H1 (cell line): ENCODE measurements at regions not wholly inside any gene's neighbourhood (a gene's known extent, or its start where the extent isn't known, plus 50 kb on each side); places are given as distances from the start of the nearest gene placed in this dataset.

Experiments
- CTCF ChIA-PET: fragments of 300-600 bp; sonication (Branson Sonifier 250); formaldehyde crosslinking; loops from one replicate; lab custom pipeline; 2021; ENCODE audit not compliant: partially characterized antibody; lab: Charles Lee
- POLR2A ChIA-PET: fragments of 300-600 bp; sonication (Branson Sonifier 250); formaldehyde crosslinking; loops from one replicate; lab custom pipeline; 2021; ENCODE audit warnings: inconsistent platforms; ENCODE audit not compliant: partially characterized antibody; lab: Charles Lee
- DNase-seq, 2 experiments: peaks; one replicate each; pipeline versions ENCODE4 v3.0.0 to v3.0.0-alpha.2; 2010 to 2022; ENCODE audit warnings: low spot score in 2 of 2, low read depth in 1 of 2, mixed read lengths in 1 of 2
- FAIRE-seq: peaks from 2 replicates; lab custom pipeline; 2011; peaks lifted over from hg19 to GRCh38; lab: Jason Lieb, UNC
- H2AFZ ChIP-seq: 2 replicates; pipeline ENCODE4 v1.8.1; 2012; ENCODE audit warnings: low read length, inconsistent platforms
- H2AK5ac ChIP-seq: 2 replicates; pipeline ENCODE4 v1.6.1; 2013; ENCODE audit warnings: low read depth, low read length
- H2BK120ac ChIP-seq: replicated peaks from 2 replicates; pipeline ENCODE3; 2013; ENCODE audit warnings: low read depth, low read length, inconsistent platforms
- H2BK12ac ChIP-seq: 2 replicates; pipeline ENCODE4 v1.6.1; 2013; ENCODE audit warnings: low read depth, low read length
- H2BK15ac ChIP-seq: 2 replicates; pipeline ENCODE4 v1.6.1; 2013; ENCODE audit warnings: low read length
- H2BK20ac ChIP-seq: 2 replicates; pipeline ENCODE4 v1.6.1; 2013; ENCODE audit warnings: low read length
- H2BK5ac ChIP-seq: 2 replicates; pipeline ENCODE4 v1.6.1; 2013; ENCODE audit warnings: low read depth, low read length
- H3K14ac ChIP-seq: 2 replicates; pipeline ENCODE4 v1.6.1; 2013; ENCODE audit warnings: inconsistent platforms; ENCODE audit not compliant: insufficient read length
- H3K18ac ChIP-seq: 2 replicates; pipeline ENCODE4 v1.6.1; 2013; ENCODE audit warnings: low read length; ENCODE audit errors: extremely low read depth
- H3K23ac ChIP-seq: 2 replicates; pipeline ENCODE4 v1.6.1; 2013; ENCODE audit warnings: inconsistent platforms; ENCODE audit not compliant: insufficient read length
- H3K23me2 ChIP-seq: 2 replicates; pipeline ENCODE4 v1.6.1; 2013; ENCODE audit warnings: low read depth, low read length
- H3K27ac ChIP-seq: 2 replicates; pipeline ENCODE4 v1.6.1; 2011; ENCODE audit warnings: low read depth, low read length, inconsistent platforms
- H3K27me3 ChIP-seq, 4 experiments: replicated peaks in 1 of 4; 1 replicate in 1 of 4; 2 replicates in 3 of 4; pipeline versions ENCODE4 v1.6.1 to v1.8.1; 2011 to 2013; ENCODE audit warnings: low read length in 3 of 4, mild to moderate bottlenecking in 3 of 4, inconsistent platforms in 2 of 4, mixed read lengths in 2 of 4, moderate library complexity in 1 of 4; ENCODE audit not compliant: control insufficient read depth in 3 of 4, insufficient read depth in 3 of 4; ENCODE audit errors: extremely low read depth in 1 of 4
- H3K36me3 ChIP-seq, 4 experiments: 2 replicates each; pipeline versions ENCODE4 v1.6.1 to v1.8.1; 2011 to 2013; ENCODE audit warnings: mild to moderate bottlenecking in 4 of 4, low read length in 3 of 4, moderate library complexity in 2 of 4, control low read depth in 1 of 4, inconsistent platforms in 1 of 4; ENCODE audit not compliant: insufficient read depth in 4 of 4, control insufficient read depth in 2 of 4
- H3K4ac ChIP-seq: replicated peaks from 2 replicates; pipeline ENCODE3; 2013; ENCODE audit warnings: low read length, low read depth, mixed read lengths, inconsistent platforms; ENCODE audit not compliant: insufficient read length
- H3K4me1 ChIP-seq, 4 experiments: replicated peaks in 1 of 4; 1 replicate in 1 of 4; 2 replicates in 3 of 4; pipeline versions ENCODE4 v1.6.1 to v1.8.1; 2011 to 2013; ENCODE audit warnings: low read length in 3 of 4, inconsistent platforms in 2 of 4, mixed read lengths in 1 of 4; ENCODE audit not compliant: insufficient read depth in 4 of 4, control insufficient read depth in 3 of 4
- H3K4me2 ChIP-seq, 2 experiments: 2 replicates each; pipeline versions ENCODE4 v1.6.1 to v1.8.1; 2011 to 2013; ENCODE audit warnings: low read depth in 2 of 2, low read length in 2 of 2, control low read depth in 1 of 2, inconsistent platforms in 1 of 2, mild to moderate bottlenecking in 1 of 2; ENCODE audit not compliant: insufficient read depth in 1 of 2
- H3K4me3 ChIP-seq, 4 experiments: fragments of 200-600, 300-600 bp in 1 of 4; sonication (generic), shearing (Covaris generic), sonication (Bioruptor Twin) in 1 of 4; 2 replicates each; pipeline versions ENCODE4 v1.5.1 to v1.8.1; 2011 to 2016; ENCODE audit warnings: low read length in 4 of 4, low read depth in 3 of 4, control low read depth in 2 of 4, inconsistent platforms in 2 of 4, mild to moderate bottlenecking in 2 of 4, mixed read lengths in 1 of 4, moderate library complexity in 1 of 4; ENCODE audit not compliant: insufficient read depth in 2 of 4; ENCODE audit errors: extremely low read depth in 1 of 4
- H3K56ac ChIP-seq: replicated peaks from 2 replicates; pipeline ENCODE3; 2013; ENCODE audit warnings: low read depth, mild to moderate bottlenecking, mixed read lengths, low read length, inconsistent platforms; ENCODE audit not compliant: insufficient read length
- H3K79me1 ChIP-seq: 2 replicates; pipeline ENCODE4 v1.6.1; 2013; ENCODE audit warnings: low read depth, low read length, control low read depth
- H3K79me2 ChIP-seq, 2 experiments: 2 replicates each; pipeline versions ENCODE4 v1.6.1 to v1.8.1; 2012 to 2013; ENCODE audit warnings: low read length in 2 of 2, mild to moderate bottlenecking in 2 of 2, inconsistent platforms in 1 of 2; ENCODE audit not compliant: insufficient read depth in 2 of 2, control insufficient read depth in 1 of 2
- H3K9ac ChIP-seq, 4 experiments: replicated peaks in 1 of 4; 1 replicate in 1 of 4; 2 replicates in 3 of 4; pipeline versions ENCODE4 v1.6.1 to v1.8.1; 2011 to 2013; ENCODE audit warnings: low read depth in 3 of 4, low read length in 3 of 4, control low read depth in 2 of 4, mild to moderate bottlenecking in 2 of 4, moderate library complexity in 2 of 4, inconsistent platforms in 1 of 4; ENCODE audit errors: extremely low read depth in 1 of 4
- H3K9me3 ChIP-seq, 2 experiments: 2 replicates each; pipeline versions ENCODE4 v1.6.1 to v1.8.1; 2012 to 2013; ENCODE audit warnings: mild to moderate bottlenecking in 2 of 2, moderate library complexity in 2 of 2, control low read depth in 1 of 2, inconsistent platforms in 1 of 2, low read depth in 1 of 2, low read length in 1 of 2, mixed read lengths in 1 of 2; ENCODE audit not compliant: insufficient read depth in 2 of 2
- H4K20me1 ChIP-seq, 2 experiments: replicated peaks in 1 of 2; 2 replicates each; pipeline versions ENCODE3 to v1.8.1; 2011 to 2013; ENCODE audit warnings: inconsistent platforms in 2 of 2, low read length in 2 of 2, mild to moderate bottlenecking in 1 of 2; ENCODE audit not compliant: insufficient read depth in 2 of 2, control insufficient read depth in 1 of 2
- H4K5ac ChIP-seq: 2 replicates; pipeline ENCODE4 v1.6.1; 2013; ENCODE audit warnings: low read length, low read depth, mixed read lengths, inconsistent platforms; ENCODE audit not compliant: insufficient read length
- H4K8ac ChIP-seq: 2 replicates; pipeline ENCODE4 v1.8.0; 2013; ENCODE audit warnings: mild to moderate bottlenecking, moderate library complexity, low read length, inconsistent platforms; ENCODE audit not compliant: insufficient read depth; ENCODE audit errors: extremely low read depth
- H4K91ac ChIP-seq: replicated peaks from 2 replicates; pipeline ENCODE3; 2013; ENCODE audit warnings: low read length, mixed read lengths, inconsistent platforms; ENCODE audit not compliant: insufficient read length
- EP300 ChIP-seq, 2 experiments: IDR thresholded peaks; 1 replicate in 1 of 2; 2 replicates in 1 of 2; pipeline ENCODE4 v1.6.1; 2011 to 2012; ENCODE audit warnings: low read depth in 2 of 2, low read length in 2 of 2, mild to moderate bottlenecking in 2 of 2, borderline replicate concordance in 1 of 2, inconsistent platforms in 1 of 2, moderate library complexity in 1 of 2
- HDAC2 ChIP-seq, 2 experiments: fragments of 300-600 bp in 1 of 2; sonication (generic) in 1 of 2; IDR thresholded peaks; 2 replicates each; pipeline ENCODE4 v1.6.1; 2011 to 2012; ENCODE audit warnings: low read depth in 2 of 2, low read length in 2 of 2, mild to moderate bottlenecking in 2 of 2, moderate library complexity in 2 of 2, borderline replicate concordance in 1 of 2, inconsistent platforms in 1 of 2
- KDM1A ChIP-seq: fragments of 200-600, 300-600 bp; sonication (generic); IDR thresholded peaks from 2 replicates; pipeline ENCODE4 v1.7.1; 2016; ENCODE audit warnings: mild to moderate bottlenecking, low read length, borderline replicate concordance
- PHF8 ChIP-seq: fragments of 200-600 bp; sonication (generic); conservative IDR thresholded peaks from 2 replicates; pipeline ENCODE4 v1.7.1; 2012; ENCODE audit warnings: low read depth, mild to moderate bottlenecking, inconsistent platforms, low read length, moderate library complexity
- POU5F1 ChIP-seq: IDR thresholded peaks from 2 replicates; pipeline ENCODE4 v1.6.1; 2011; ENCODE audit warnings: low read depth, mild to moderate bottlenecking, low read length, moderate library complexity
- RAD21 ChIP-seq, 2 experiments: IDR thresholded peaks in 1 of 2; conservative IDR thresholded peaks in 1 of 2; 2 replicates each; pipeline ENCODE4 v1.6.1; 2011; ENCODE audit warnings: low read depth in 2 of 2, low read length in 2 of 2, improper control_type of control experiment in 1 of 2, inconsistent platforms in 1 of 2, mild to moderate bottlenecking in 1 of 2, moderate library complexity in 1 of 2
- RFX5 ChIP-seq: IDR thresholded peaks from 2 replicates; pipeline ENCODE4 v1.6.1; 2011; ENCODE audit warnings: low read depth, low read length, improper control_type of control experiment, borderline replicate concordance
- RXRA ChIP-seq: IDR thresholded peaks from 2 replicates; pipeline ENCODE4 v1.6.1; 2011; ENCODE audit warnings: low read depth, mild to moderate bottlenecking, low read length, moderate library complexity; ENCODE audit not compliant: insufficient read depth
- SAP30 ChIP-seq: fragments of 300-600 bp; sonication (generic); IDR thresholded peaks from 2 replicates; pipeline ENCODE4 v1.7.1; 2012; ENCODE audit warnings: low read length, moderate library complexity, mild to moderate bottlenecking, inconsistent platforms; ENCODE audit not compliant: insufficient read depth, insufficient replicate concordance
- SP4 ChIP-seq: IDR thresholded peaks from 2 replicates; pipeline ENCODE4 v1.6.1; 2012; ENCODE audit warnings: low read length, inconsistent platforms
- TAF7 ChIP-seq: optimal IDR thresholded peaks from 2 replicates; pipeline ENCODE3; 2011; ENCODE audit warnings: low read depth, mild to moderate bottlenecking, inconsistent platforms, low read length, moderate library complexity, borderline replicate concordance
- TEAD4 ChIP-seq: IDR thresholded peaks from 2 replicates; pipeline ENCODE4 v1.6.1; 2012; ENCODE audit warnings: low read depth, low read length, inconsistent platforms, mixed read lengths
- WGBS, 2 experiments: shearing (Covaris generic) in 1 of 2; methylation state at CpG; one replicate each; pipeline versions ENCODE4 v1.1.6 to v1.1.7; 2013 to 2015; ENCODE audit warnings: low lambda C conversion rate in 2 of 2, mixed read lengths in 2 of 2, inconsistent platforms in 1 of 2, low coverage in 1 of 2, missing lambda C conversion rate in 1 of 2; ENCODE audit not compliant: insufficient replicate concordance in 2 of 2, insufficient coverage in 1 of 2, insufficient read length in 1 of 2; ENCODE audit errors: extremely low coverage in 1 of 2, missing lambda C conversion rate in 1 of 2; 5-methylcytosine and 5-hydroxymethylcytosine counted together

GRCh38 chr4:123469696-123470095 lies 73.1 kb downstream of the SPRY1 start:
- POLR2A ChIA-PET, result no interaction called here
- H3K18ac ChIP-seq, result no peak overlapping the region
- no peaks in the 10 kb centered on the region for H3K79me2 ChIP-seq
- TF ChIP-seq KDM1A (no peak), RXRA (no peak), RAD21 (IDR thresholded peaks at IDR 0.05 in 1 of 2, conservative IDR thresholded peaks at IDR 0.05 in 1 of 2; ENCODE audit: low read depth in 2 of 2, low read length in 2 of 2) (no peak), TAF7 (no peak), RFX5 (no peak), POU5F1 (no peak), PHF8 (no peak), EP300 (IDR thresholded peaks at IDR 0.05; ENCODE audit: borderline replicate concordance in 1 of 2, low read depth in 2 of 2, low read length in 2 of 2) (no peak), HDAC2 (IDR thresholded peaks at IDR 0.05; ENCODE audit: borderline replicate concordance in 1 of 2, low read depth in 2 of 2, low read length in 2 of 2) (no peak), SP4 (no peak), SAP30 (no peak), TEAD4 (no peak)

More at GRCh38 chr4:123469696-123470095, 73.1 kb downstream of the SPRY1 start:
- Histone ChIP-seq H3K79me1 (no peaks in the 10 kb centered on the region), H2BK5ac (no peak overlapping the region), H2AFZ (no peak overlapping the region), H3K36me3 (no peaks in the 10 kb centered on the region), H2AK5ac (no peak overlapping the region), H2BK15ac (no peak overlapping the region), H3K9ac (no peak overlapping the region), H3K4me2 (no peak overlapping the region), H2BK120ac (no peak overlapping the region), H3K4me3 (no peak overlapping the region), H4K91ac (no peak overlapping the region), H3K14ac (no peak overlapping the region), H3K4ac (no peak overlapping the region), H3K4me1 (no peaks in the 10 kb centered on the region), H3K23ac (no peak overlapping the region), H3K23me2 (no peaks in the 10 kb centered on the region), H4K20me1 (no peaks in the 10 kb centered on the region), H4K5ac (no peak overlapping the region), H2BK12ac (no peak overlapping the region), H2BK20ac (no peak overlapping the region), H3K27me3 (no peaks in the 10 kb centered on the region), H3K27ac (no peak overlapping the region), H4K8ac (no peak overlapping the region), H3K9me3 (no peaks in the 10 kb centered on the region), H3K56ac (no peak overlapping the region)
- no peak for DNase-seq
- no peak for FAIRE-seq
- CTCF ChIA-PET, result interaction anchor here (1.3 kb wide), 1 partner anchor 797 kb away, joined by 4 read pairs; no protein-coding TSS in a partner anchor
- WGBS, 2 experiments, result 100% methylated on average over 2 of the region's 2 CpGs; no CpG with 5 or more reads in 1 of the 2 experiments
